NT2/D1 (cell line): ENCODE measurements at regions not wholly inside any gene's neighbourhood (a gene's known extent, or its start where the extent isn't known, plus 50 kb on each side); places are given as distances from the start of the nearest gene placed in this dataset.

ENCODE experiments used
- SUZ12 ChIP-seq: IDR thresholded peaks from 2 replicates; pipeline ENCODE4 v1.6.1; 2011; ENCODE audit not compliant: insufficient read length, insufficient read depth; ENCODE audit errors: extremely low read depth
- YY1 ChIP-seq: IDR thresholded peaks from 2 replicates; pipeline ENCODE4 v1.6.1; 2011; ENCODE audit not compliant: insufficient read length, insufficient read depth
- ZNF274 ChIP-seq: IDR thresholded peaks from 2 replicates; pipeline ENCODE4 v1.6.1; 2011; ENCODE audit warnings: mild to moderate bottlenecking, low read depth, low read length

GRCh38 chr7:20021066-20021465 is 196.1 kb downstream of the MACC1 start:
- no peak for TF ChIP-seq YY1
- no peak for TF ChIP-seq SUZ12
- TF ChIP-seq ZNF274 = no peak
